ENCODE measurements at regions not wholly inside any gene's neighbourhood (a gene's known extent, or its start where the extent isn't known, plus 50 kb on each side); places are given as distances from the start of the nearest gene placed in this dataset.

GRCh38 chr7:155963356-155963755 is 151.1 kb upstream of the SHH start:
- Mint-ChIP-seq H3K4me1 (no peaks in the 10 kb centered on the region), H3K9me3 (no peaks in the 10 kb centered on the region), H3K4me3 (no peak overlapping the region), H3K27me3 (ENCODE audit: insufficient read depth, low read depth, poor library complexity) (peaks cover 5% of the 10 kb centered on the region), H3K36me3 (ENCODE audit: low read depth) (no peaks in the 10 kb centered on the region), H3K27ac (no peak overlapping the region)
- Histone ChIP-seq H3K9me2 (ENCODE audit: insufficient read depth) (no peaks in the 10 kb centered on the region), H3K4me2 (no peak overlapping the region), H3F3A (replicated peaks; ENCODE audit: low read depth) (no peaks in the 10 kb centered on the region), H3K4me1 (ENCODE audit: insufficient read depth) (no peaks in the 10 kb centered on the region), H3K27me3 (ENCODE audit: insufficient read depth) (no peaks in the 10 kb centered on the region), H3K4me3 (no peak overlapping the region), H3K36me3 (ENCODE audit: insufficient read depth) (no peaks in the 10 kb centered on the region), H4K20me1 (replicated peaks; ENCODE audit: insufficient read depth) (no peaks in the 10 kb centered on the region), H2AFZ (no peak overlapping the region), H3K27ac (ENCODE audit: low read depth) (no peak overlapping the region), H3K79me2 (replicated peaks; ENCODE audit: insufficient read depth) (no peaks in the 10 kb centered on the region)
- TF ChIP-seq EZH2 (IDR thresholded peaks at IDR 0.05; ENCODE audit: low read depth, unreplicated experiment) (no peak), ZNF331 (CRISPR knock-in tag; IDR thresholded peaks at IDR 0.05; ENCODE audit: low read depth) (no peak), CREB1 (CRISPR knock-in tag; IDR thresholded peaks at IDR 0.05; ENCODE audit: low read depth) (no peak), ZNF462 (CRISPR knock-in tag; IDR thresholded peaks at IDR 0.05) (no peak), JUNB (IDR thresholded peaks at IDR 0.05; ENCODE audit: unreplicated experiment) (no peak), NANOG (IDR thresholded peaks at IDR 0.05; ENCODE audit: borderline replicate concordance) (no peak), CTCF (conservative IDR thresholded peaks at IDR 0.05; ENCODE audit: low read depth in 2 of 2) (no peak), STAT1 (IDR thresholded peaks at IDR 0.05; ENCODE audit: unreplicated experiment) (no peak), ZNF114 (CRISPR knock-in tag; IDR thresholded peaks at IDR 0.05) (no peak), EZH2phosphoT487 (IDR thresholded peaks at IDR 0.05; ENCODE audit: unreplicated experiment) (no peak), ETS1 (IDR thresholded peaks at IDR 0.05) (no peak), POLR2AphosphoS5 (IDR thresholded peaks at IDR 0.05; ENCODE audit: low read depth) (no peak)
- TF ChIP-seq, protein P1, sequence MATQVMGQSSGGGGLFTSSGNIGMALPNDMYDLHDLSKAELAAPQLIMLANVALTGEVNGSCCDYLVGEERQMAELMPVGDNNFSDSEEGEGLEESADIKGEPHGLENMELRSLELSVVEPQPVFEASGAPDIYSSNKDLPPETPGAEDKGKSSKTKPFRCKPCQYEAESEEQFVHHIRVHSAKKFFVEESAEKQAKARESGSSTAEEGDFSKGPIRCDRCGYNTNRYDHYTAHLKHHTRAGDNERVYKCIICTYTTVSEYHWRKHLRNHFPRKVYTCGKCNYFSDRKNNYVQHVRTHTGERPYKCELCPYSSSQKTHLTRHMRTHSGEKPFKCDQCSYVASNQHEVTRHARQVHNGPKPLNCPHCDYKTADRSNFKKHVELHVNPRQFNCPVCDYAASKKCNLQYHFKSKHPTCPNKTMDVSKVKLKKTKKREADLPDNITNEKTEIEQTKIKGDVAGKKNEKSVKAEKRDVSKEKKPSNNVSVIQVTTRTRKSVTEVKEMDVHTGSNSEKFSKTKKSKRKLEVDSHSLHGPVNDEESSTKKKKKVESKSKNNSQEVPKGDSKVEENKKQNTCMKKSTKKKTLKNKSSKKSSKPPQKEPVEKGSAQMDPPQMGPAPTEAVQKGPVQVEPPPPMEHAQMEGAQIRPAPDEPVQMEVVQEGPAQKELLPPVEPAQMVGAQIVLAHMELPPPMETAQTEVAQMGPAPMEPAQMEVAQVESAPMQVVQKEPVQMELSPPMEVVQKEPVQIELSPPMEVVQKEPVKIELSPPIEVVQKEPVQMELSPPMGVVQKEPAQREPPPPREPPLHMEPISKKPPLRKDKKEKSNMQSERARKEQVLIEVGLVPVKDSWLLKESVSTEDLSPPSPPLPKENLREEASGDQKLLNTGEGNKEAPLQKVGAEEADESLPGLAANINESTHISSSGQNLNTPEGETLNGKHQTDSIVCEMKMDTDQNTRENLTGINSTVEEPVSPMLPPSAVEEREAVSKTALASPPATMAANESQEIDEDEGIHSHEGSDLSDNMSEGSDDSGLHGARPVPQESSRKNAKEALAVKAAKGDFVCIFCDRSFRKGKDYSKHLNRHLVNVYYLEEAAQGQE (IDR thresholded peaks at IDR 0.05; ENCODE audit: unreplicated experiment): no peak
- DNase-seq (ENCODE audit: low spot score): no peak
- ATAC-seq: no peak

Measured in GM23338 (cell line).